CD4-positive, alpha-beta memory T cell (primary cell): ENCODE measurements at regions not wholly inside any gene's neighbourhood (a gene's known extent, or its start where the extent isn't known, plus 50 kb on each side); places are given as distances from the start of the nearest gene placed in this dataset.
A peak's percentile ranks its signal among the peaks of the same experiment; 100 is the strongest.

Experiments used
- CTCF ChIA-PET: fragments of 350-600 bp; sonication (Branson Sonifier 250); formaldehyde crosslinking; loops from one replicate; lab custom pipeline; 2021; ENCODE audit warnings: inconsistent platforms; ENCODE audit not compliant: partially characterized antibody; lab: Charles Lee
- POLR2A ChIA-PET: fragments of 350-600 bp; sonication (Branson Sonifier 250); formaldehyde crosslinking; loops from one replicate; lab custom pipeline; 2021; ENCODE audit not compliant: partially characterized antibody; lab: Charles Lee
- DNase-seq, 5 donors: peaks; one replicate each; pipeline versions ENCODE4 v3.0.0 to v3.0.0-alpha.2; 2020 to 2022; ENCODE audit warnings: mixed read lengths in 1 of 5
- H3K27ac ChIP-seq: one replicate; pipeline ENCODE4 v1.7.0; 2013; ENCODE audit warnings: low read depth, low read length
- H3K27me3 ChIP-seq: 2 replicates; pipeline ENCODE4 v1.7.0; 2013; ENCODE audit warnings: mild to moderate bottlenecking, low read length, moderate library complexity; ENCODE audit not compliant: insufficient read depth
- H3K36me3 ChIP-seq: 2 replicates; pipeline ENCODE4 v1.7.0; 2013; ENCODE audit warnings: mild to moderate bottlenecking, low read length, moderate library complexity; ENCODE audit not compliant: insufficient read depth
- H3K4me1 ChIP-seq: 2 replicates; pipeline ENCODE4 v1.7.0; 2013; ENCODE audit warnings: mild to moderate bottlenecking, low read length, moderate library complexity; ENCODE audit not compliant: insufficient read depth
- H3K4me3 ChIP-seq, 2 donors: one replicate each; pipeline ENCODE4 v1.7.0; 2013; ENCODE audit warnings: low read length in 2 of 2, mild to moderate bottlenecking in 1 of 2
- H3K9me3 ChIP-seq, 2 donors: one replicate each; pipeline ENCODE4 v1.7.0; 2013; ENCODE audit warnings: low read length in 2 of 2, control low read depth in 1 of 2; ENCODE audit not compliant: control insufficient read depth in 1 of 2
- H3K27ac Mint-ChIP-seq, 7 donors: one replicate each; pipeline ENCODE4 v1.8.0; 2020 to 2021; ENCODE audit warnings: mixed read lengths in 7 of 7, mild to moderate bottlenecking in 6 of 7, inconsistent platforms in 3 of 7, moderate library complexity in 3 of 7
- H3K27me3 Mint-ChIP-seq, 2 donors: one replicate each; pipeline ENCODE4 v1.8.0; 2020 to 2021; ENCODE audit warnings: mixed read lengths in 2 of 2
- H3K36me3 Mint-ChIP-seq, 2 donors: one replicate each; pipeline ENCODE4 v1.8.0; 2020 to 2021; ENCODE audit warnings: mixed read lengths in 2 of 2, inconsistent platforms in 1 of 2, mild to moderate bottlenecking in 1 of 2
- H3K4me1 Mint-ChIP-seq, 4 donors: one replicate each; pipeline ENCODE4 v1.8.0; 2020 to 2021; ENCODE audit warnings: mixed read lengths in 4 of 4, mild to moderate bottlenecking in 1 of 4
- H3K4me3 Mint-ChIP-seq, 8 donors: one replicate each; pipeline ENCODE4 v1.8.0; 2020 to 2021; ENCODE audit warnings: mixed read lengths in 8 of 8, mild to moderate bottlenecking in 7 of 8, moderate library complexity in 6 of 8, inconsistent platforms in 3 of 8
- H3K9me3 Mint-ChIP-seq, 8 donors: one replicate each; pipeline ENCODE4 v1.8.0; 2020 to 2021; ENCODE audit warnings: mixed read lengths in 8 of 8, mild to moderate bottlenecking in 5 of 8, inconsistent platforms in 3 of 8, moderate library complexity in 1 of 8
- intact Hi-C: fragments of 100-400 bp; cut with micrococcal nuclease; formaldehyde crosslinking; loops from one replicate; pipeline ENCODE4 v1.15.1; 2023

- intact Hi-C loops, result no loop called here
- H3K27me3 Mint-ChIP-seq, result peaks cover 0 to 2% of the 10 kb centered on the region in 2 donors
- no peak overlapping the region for H3K4me3 Mint-ChIP-seq
- no peaks in the 10 kb centered on the region for H3K27me3 ChIP-seq
- no peak overlapping the region for H3K27ac ChIP-seq
- peaks cover 0 to 3% (median 0%) of the 10 kb centered on the region in 8 donors for H3K9me3 Mint-ChIP-seq
- no peak overlapping the region for H3K4me3 ChIP-seq
- H3K4me1 ChIP-seq, result no peaks in the 10 kb centered on the region
- no peaks in the 10 kb centered on the region for H3K36me3 ChIP-seq
- H3K9me3 ChIP-seq, result no peaks in the 10 kb centered on the region
- no peak for DNase-seq
- H3K27ac Mint-ChIP-seq, result no peak overlapping the region
- no peaks in the 10 kb centered on the region for H3K36me3 Mint-ChIP-seq
- ChIA-PET POLR2A (no interaction called here), CTCF (no interaction called here)
- H3K4me1 Mint-ChIP-seq, result no peaks in the 10 kb centered on the region
Measured at GRCh38 chr4:20302336-20302735, 50.6 kb downstream of the SLIT2 start.

DNA sequence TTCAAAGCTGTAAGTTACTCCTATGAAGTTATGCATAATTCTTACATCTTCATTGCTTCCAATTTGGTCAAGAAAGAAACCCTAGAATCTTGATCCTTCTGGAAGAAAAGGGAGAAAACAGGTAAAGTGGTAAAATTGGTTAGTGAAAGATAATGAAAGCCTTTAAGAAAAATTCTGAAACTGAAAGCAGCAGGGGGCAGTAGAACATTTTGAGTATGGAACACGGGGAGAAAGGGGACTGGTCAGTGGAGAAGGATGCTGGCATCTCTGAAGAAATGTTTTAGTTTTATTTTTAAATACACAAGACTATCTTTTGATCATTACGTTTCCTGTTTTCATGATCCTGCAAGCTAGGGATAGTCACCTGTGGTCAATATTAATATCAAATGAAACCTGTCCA lies 54.3 kb downstream of the SLIT2 start:
- Histone ChIP-seq H3K4me1 (no peaks in the 10 kb centered on the region), H3K36me3 (no peaks in the 10 kb centered on the region), H3K4me3 (no peak overlapping the region), H3K9me3 (no peaks in the 10 kb centered on the region), H3K27me3 (no peaks in the 10 kb centered on the region), H3K27ac (no peak overlapping the region)
- intact Hi-C loops, result no loop called here
- peaks cover 0 to 2% of the 10 kb centered on the region in 2 donors for H3K27me3 Mint-ChIP-seq
- no peak overlapping the region for H3K27ac Mint-ChIP-seq
- ChIA-PET CTCF (no interaction called here), POLR2A (no interaction called here)
- no peaks in the 10 kb centered on the region for H3K36me3 Mint-ChIP-seq
- H3K9me3 Mint-ChIP-seq, result peaks cover 0 to 4% (median 0%) of the 10 kb centered on the region in 8 donors
- no peaks in the 10 kb centered on the region for H3K4me1 Mint-ChIP-seq
- no peak overlapping the region for H3K4me3 Mint-ChIP-seq
- DNase-seq, result no peak

GRCh38 chr4:20311856-20312255 lies 60.2 kb downstream of the SLIT2 start:
- no peaks in the 10 kb centered on the region for H3K27me3 ChIP-seq
- H3K4me1 ChIP-seq, result no peaks in the 10 kb centered on the region
- H3K27me3 Mint-ChIP-seq, result no peaks in the 10 kb centered on the region
- no peaks in the 10 kb centered on the region for H3K9me3 ChIP-seq
- CTCF ChIA-PET, result no interaction called here
- H3K27ac ChIP-seq, result no peak overlapping the region
- no peak overlapping the region for H3K4me3 Mint-ChIP-seq
- no peak overlapping the region for H3K4me3 ChIP-seq
- no peaks in the 10 kb centered on the region for H3K4me1 Mint-ChIP-seq
- no peak for DNase-seq
- H3K36me3 ChIP-seq, result no peaks in the 10 kb centered on the region
- no peak overlapping the region for H3K27ac Mint-ChIP-seq
- intact Hi-C loops, result no loop called here
- peaks cover 0 to 7% (median 2%) of the 10 kb centered on the region in 8 donors for H3K9me3 Mint-ChIP-seq
- POLR2A ChIA-PET, result no interaction called here
- no peaks in the 10 kb centered on the region for H3K36me3 Mint-ChIP-seq

DNA sequence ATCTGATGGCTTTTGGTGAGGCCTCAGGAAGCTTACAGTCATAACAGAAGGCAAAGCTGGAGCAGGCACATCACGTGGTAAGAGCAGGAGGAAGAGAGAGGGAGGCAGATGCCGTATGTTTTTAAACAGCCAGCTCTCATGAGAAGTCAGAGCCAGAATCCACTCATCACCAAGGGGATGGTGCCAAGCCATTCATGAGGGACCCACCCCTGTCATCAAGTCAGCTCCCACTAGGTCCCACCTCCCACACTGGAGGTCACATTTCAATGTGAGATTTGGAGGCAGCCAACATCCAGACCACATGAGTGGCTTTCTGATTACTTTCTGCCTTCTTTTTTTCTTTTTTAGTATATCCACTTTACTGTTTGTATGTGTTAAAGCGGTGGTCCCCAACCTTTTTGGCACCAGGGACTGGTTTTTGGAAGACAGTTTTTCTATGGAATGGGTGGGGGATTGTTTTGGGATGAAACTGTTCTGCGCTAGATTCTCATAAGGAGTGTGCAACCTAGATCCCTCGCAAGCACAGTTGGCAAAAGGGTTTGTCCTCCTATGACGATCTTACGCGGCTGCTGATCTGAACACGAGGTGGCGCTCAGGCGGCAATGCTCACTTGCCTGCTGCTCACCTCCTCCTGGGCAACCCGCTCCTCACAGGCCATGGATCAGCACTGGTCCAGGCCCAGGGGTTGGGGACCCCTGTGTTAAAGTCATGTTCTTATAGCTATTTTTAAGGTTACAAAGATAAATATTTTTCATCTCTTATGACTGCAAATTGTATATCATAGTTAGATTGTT lies 61.7 kb downstream of the SLIT2 start:
- Histone ChIP-seq H3K4me1 (no peaks in the 10 kb centered on the region), H3K27ac (no peak overlapping the region), H3K4me3 (no peak overlapping the region), H3K27me3 (no peaks in the 10 kb centered on the region), H3K36me3 (no peaks in the 10 kb centered on the region), H3K9me3 (no peaks in the 10 kb centered on the region)
- H3K4me3 Mint-ChIP-seq, result no peak overlapping the region
- intact Hi-C loops, result no loop called here
- no peaks in the 10 kb centered on the region for H3K36me3 Mint-ChIP-seq
- H3K9me3 Mint-ChIP-seq, result peaks cover 0 to 7% (median under 1%) of the 10 kb centered on the region in 8 donors
- DNase-seq, result peak in 1 of 5 donors; percentile 29
- no peaks in the 10 kb centered on the region for H3K4me1 Mint-ChIP-seq
- ChIA-PET CTCF (no interaction called here), POLR2A (no interaction called here)
- no peaks in the 10 kb centered on the region for H3K27me3 Mint-ChIP-seq
- H3K27ac Mint-ChIP-seq, result no peak overlapping the region

DNA sequence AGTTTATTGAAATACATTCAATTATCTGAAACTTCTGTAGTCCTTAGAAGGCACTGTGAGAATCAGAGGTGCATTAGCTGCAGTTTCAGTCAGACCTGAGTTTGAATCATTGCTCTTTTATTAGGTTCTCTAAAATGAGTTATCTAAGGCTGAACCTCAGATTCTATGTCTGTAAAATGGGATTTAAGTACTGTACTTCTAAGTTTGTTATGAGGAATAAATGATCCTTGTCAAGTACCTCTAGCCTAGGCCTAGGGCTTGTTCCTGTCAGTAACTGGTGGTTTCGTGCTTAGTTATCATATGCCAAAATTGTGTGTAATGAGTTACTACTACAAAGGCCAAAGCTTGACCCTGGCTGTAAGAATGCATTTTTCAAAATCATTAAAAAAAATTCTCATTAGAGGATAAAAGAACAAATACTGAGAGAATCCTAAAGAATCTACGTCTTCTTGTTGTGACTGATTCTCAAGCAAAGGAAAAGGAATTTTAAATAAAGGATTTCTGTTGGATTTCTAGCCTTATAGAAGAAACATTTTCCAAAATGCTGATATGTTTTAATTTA lies 65.8 kb downstream of the SLIT2 start:
- CTCF ChIA-PET, result no interaction called here
- H3K36me3 Mint-ChIP-seq, result no peaks in the 10 kb centered on the region
- H3K36me3 ChIP-seq, result no peaks in the 10 kb centered on the region
- H3K4me3 ChIP-seq, result no peak overlapping the region
- no peaks in the 10 kb centered on the region for H3K9me3 ChIP-seq
- no peak overlapping the region for H3K4me3 Mint-ChIP-seq
- intact Hi-C loops, result no loop called here
- no peaks in the 10 kb centered on the region for H3K4me1 ChIP-seq
- no peak for DNase-seq
- no peaks in the 10 kb centered on the region for H3K4me1 Mint-ChIP-seq
- H3K27me3 ChIP-seq, result no peaks in the 10 kb centered on the region
- no peak overlapping the region for H3K27ac ChIP-seq
- H3K27ac Mint-ChIP-seq, result no peak overlapping the region
- POLR2A ChIA-PET, result no interaction called here
- H3K9me3 Mint-ChIP-seq, result peaks cover 0 to 7% (median 0%) of the 10 kb centered on the region in 8 donors
- H3K27me3 Mint-ChIP-seq, result no peaks in the 10 kb centered on the region

DNA sequence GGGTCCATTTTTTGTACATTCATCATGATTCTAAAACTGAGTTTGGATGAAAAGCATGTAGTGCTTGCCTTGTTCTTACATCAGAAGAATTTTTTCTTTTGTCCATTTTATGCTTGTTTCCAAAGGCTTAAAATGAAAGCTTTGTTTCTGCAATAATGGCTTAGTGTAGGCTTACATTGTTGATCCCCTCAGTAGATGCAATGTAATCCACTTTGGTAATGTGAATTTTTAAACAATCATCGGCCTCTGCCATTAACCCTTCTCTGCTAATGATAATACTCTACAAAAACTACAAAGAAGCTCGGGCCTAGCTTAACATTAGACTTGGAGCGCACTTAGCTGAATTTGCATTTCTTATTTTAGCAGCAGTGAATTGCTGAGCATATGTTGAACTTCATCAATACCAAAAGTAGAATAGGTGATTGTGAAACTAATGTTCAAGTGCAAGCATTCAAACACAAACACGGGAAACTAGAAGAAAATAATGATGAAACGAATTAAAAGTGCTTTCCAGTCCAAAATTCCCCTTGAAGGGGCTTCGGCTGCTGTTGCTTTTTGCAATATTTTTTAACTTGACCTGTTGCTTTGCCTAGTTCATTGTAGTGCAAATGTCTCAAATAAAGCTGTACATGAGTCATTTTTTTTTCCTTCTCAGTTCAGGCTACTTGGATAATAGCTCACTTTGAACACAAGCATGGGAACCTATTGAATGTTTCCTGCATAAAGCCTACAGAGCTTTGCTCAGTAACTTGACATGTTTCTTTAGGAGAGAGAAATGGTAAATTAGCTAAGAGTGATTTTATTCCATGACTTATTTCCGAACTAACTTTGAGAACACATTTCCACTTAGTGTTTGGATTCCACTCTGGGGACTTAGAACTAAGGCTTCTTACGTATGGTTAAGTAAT lies 66.5 kb downstream of the SLIT2 start:
- Histone ChIP-seq H3K4me3 (no peak overlapping the region), H3K4me1 (no peaks in the 10 kb centered on the region), H3K27ac (no peak overlapping the region), H3K9me3 (no peaks in the 10 kb centered on the region), H3K27me3 (no peaks in the 10 kb centered on the region), H3K36me3 (no peaks in the 10 kb centered on the region)
- DNase-seq, result no peak
- no peaks in the 10 kb centered on the region for H3K27me3 Mint-ChIP-seq
- CTCF ChIA-PET, result no interaction called here
- H3K4me3 Mint-ChIP-seq, result no peak overlapping the region
- peaks cover 0 to 4% (median 0%) of the 10 kb centered on the region in 8 donors for H3K9me3 Mint-ChIP-seq
- POLR2A ChIA-PET, result no interaction called here
- H3K36me3 Mint-ChIP-seq, result no peaks in the 10 kb centered on the region
- H3K27ac Mint-ChIP-seq, result no peak overlapping the region
- no peaks in the 10 kb centered on the region for H3K4me1 Mint-ChIP-seq
- intact Hi-C loops, result no loop called here

DNA sequence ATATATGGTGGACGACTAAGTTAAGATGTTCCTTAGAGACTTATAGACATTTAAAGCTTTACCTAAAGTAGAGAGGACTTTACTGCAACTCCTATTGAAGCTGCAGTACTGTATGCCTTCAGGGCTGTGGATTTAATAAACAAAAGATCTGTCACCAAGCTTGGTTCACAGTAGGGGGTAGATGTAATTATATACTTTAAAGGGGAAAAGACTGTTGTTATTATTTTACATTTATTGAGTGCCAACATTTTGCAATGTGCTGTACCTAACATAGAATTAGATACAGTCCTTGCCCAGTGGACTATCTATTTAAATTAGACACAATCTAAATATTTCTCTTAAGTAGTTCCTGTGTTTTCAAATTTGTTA lies 67.2 kb downstream of the SLIT2 start:
- CTCF ChIA-PET, result no interaction called here
- intact Hi-C loops, result no loop called here
- no peaks in the 10 kb centered on the region for H3K9me3 ChIP-seq
- no peak overlapping the region for H3K4me3 ChIP-seq
- no peaks in the 10 kb centered on the region for H3K4me1 Mint-ChIP-seq
- POLR2A ChIA-PET, result no interaction called here
- H3K27ac Mint-ChIP-seq, result no peak overlapping the region
- no peaks in the 10 kb centered on the region for H3K27me3 Mint-ChIP-seq
- peaks cover 0 to 4% (median 0%) of the 10 kb centered on the region in 8 donors for H3K9me3 Mint-ChIP-seq
- no peaks in the 10 kb centered on the region for H3K36me3 Mint-ChIP-seq
- H3K36me3 ChIP-seq, result no peaks in the 10 kb centered on the region
- no peaks in the 10 kb centered on the region for H3K27me3 ChIP-seq
- no peak overlapping the region for H3K4me3 Mint-ChIP-seq
- DNase-seq, result no peak
- H3K4me1 ChIP-seq, result no peaks in the 10 kb centered on the region
- no peak overlapping the region for H3K27ac ChIP-seq
